ENCODE measurements at regions not wholly inside any gene's neighbourhood (a gene's known extent, or its start where the extent isn't known, plus 50 kb on each side); places are given as distances from the start of the nearest gene placed in this dataset.

GRCh38 chr13:107867701-107868661 is 347.4 kb downstream of the LIG4 start:
- Histone ChIP-seq H3K4me3 (ENCODE audit: low read length) (no peak overlapping the region), H3K36me3 (ENCODE audit: control insufficient read depth, insufficient read depth, low read length) (no peaks in the 10 kb centered on the region), H3K4me1 (ENCODE audit: control insufficient read depth, insufficient read depth, low read length) (no peaks in the 10 kb centered on the region), H3K27ac (ENCODE audit: low read length) (no peak overlapping the region), H3K27me3 (ENCODE audit: control insufficient read depth, insufficient read depth, low read length) (peaks cover 15% of the 10 kb centered on the region), H3K9me3 (ENCODE audit: control insufficient read depth, insufficient read depth, low read length) (no peaks in the 10 kb centered on the region)
- H3K27me3 Mint-ChIP-seq (ENCODE audit: low read depth in 2 of 2) = peaks cover 15 to 25% of the 10 kb centered on the region in 2 donors
- no peak for TF ChIP-seq CTCF (IDR thresholded peaks at IDR 0.05)
- no peaks in the 10 kb centered on the region for H3K4me1 Mint-ChIP-seq
- WGBS (ENCODE audit: insufficient coverage) = 3% methylated on average over 81 of the region's 81 CpGs
- no peak overlapping the region for H3K27ac Mint-ChIP-seq
- H3K9me3 Mint-ChIP-seq = peaks cover 5 to 13% of the 10 kb centered on the region in 2 donors
- intact Hi-C loops (cut with micrococcal nuclease) = no loop called here
- no peak for DNase-seq
- no peak for ATAC-seq
- no peaks in the 10 kb centered on the region for H3K36me3 Mint-ChIP-seq
- no peak overlapping the region for H3K4me3 Mint-ChIP-seq

GRCh38 chr13:107866941-107867623 is 348.3 kb downstream of the LIG4 start:
- H3K9me3 ChIP-seq (ENCODE audit: control insufficient read depth, insufficient read depth, low read length) = no peaks in the 10 kb centered on the region
- Mint-ChIP-seq H3K4me1 (no peaks in the 10 kb centered on the region), H3K4me3 (no peak overlapping the region), H3K36me3 (no peaks in the 10 kb centered on the region), H3K27me3 (ENCODE audit: low read depth in 2 of 2) (peaks cover 15 to 25% of the 10 kb centered on the region in 2 donors), H3K27ac (no peak overlapping the region), H3K9me3 (peaks cover 5 to 13% of the 10 kb centered on the region in 2 donors)
- DNase-seq (no peak), ATAC-seq (no peak)
- 2% methylated on average over 77 of the region's 79 CpGs for WGBS (ENCODE audit: insufficient coverage)
- no peak overlapping the region for H3K4me3 ChIP-seq (ENCODE audit: low read length)
- no peak for TF ChIP-seq CTCF (IDR thresholded peaks at IDR 0.05)
- H3K27ac ChIP-seq (ENCODE audit: low read length) = no peak overlapping the region
- no peaks in the 10 kb centered on the region for H3K4me1 ChIP-seq (ENCODE audit: control insufficient read depth, insufficient read depth, low read length)
- intact Hi-C loops (cut with micrococcal nuclease) = no loop called here
- no peaks in the 10 kb centered on the region for H3K36me3 ChIP-seq (ENCODE audit: control insufficient read depth, insufficient read depth, low read length)
- H3K27me3 ChIP-seq (ENCODE audit: control insufficient read depth, insufficient read depth, low read length) = peaks cover 15% of the 10 kb centered on the region

GRCh38 chr13:107866032-107866940 is 349.1 kb downstream of the LIG4 start:
- Histone ChIP-seq H3K9me3 (ENCODE audit: control insufficient read depth, insufficient read depth, low read length) (no peaks in the 10 kb centered on the region), H3K4me1 (ENCODE audit: control insufficient read depth, insufficient read depth, low read length) (no peaks in the 10 kb centered on the region), H3K4me3 (ENCODE audit: low read length) (no peak overlapping the region), H3K27ac (ENCODE audit: low read length) (no peak overlapping the region), H3K27me3 (ENCODE audit: control insufficient read depth, insufficient read depth, low read length) (peaks cover 15% of the 10 kb centered on the region), H3K36me3 (ENCODE audit: control insufficient read depth, insufficient read depth, low read length) (no peaks in the 10 kb centered on the region)
- Mint-ChIP-seq H3K4me1 (no peaks in the 10 kb centered on the region), H3K9me3 (peaks cover 5 to 13% of the 10 kb centered on the region in 2 donors), H3K4me3 (no peak overlapping the region), H3K27me3 (ENCODE audit: low read depth in 2 of 2) (peaks cover 15 to 25% of the 10 kb centered on the region in 2 donors), H3K36me3 (no peaks in the 10 kb centered on the region), H3K27ac (no peak overlapping the region)
- 5% methylated on average over 51 of the region's 51 CpGs for WGBS (ENCODE audit: insufficient coverage)
- DNase-seq = no peak
- intact Hi-C loops (cut with micrococcal nuclease) = no loop called here
- no peak for TF ChIP-seq CTCF (IDR thresholded peaks at IDR 0.05)
- ATAC-seq = no peak

Data from natural killer cell (primary cell).